GM18858 (cell line): ENCODE measurements at regions not wholly inside any gene's neighbourhood (a gene's known extent, or its start where the extent isn't known, plus 50 kb on each side); places are given as distances from the start of the nearest gene placed in this dataset.
A peak's percentile ranks its signal among the peaks of the same experiment; 100 is the strongest.
"Not testable (repeated sequence)": the region's sequence is repeated elsewhere in the genome, so short reads cannot be mapped to it uniquely, and the experiment has no call there.

ENCODE experiments used
- ATAC-seq: cut with Tn5 transposase; IDR thresholded peaks from one replicate; pipeline ENCODE4 v1.9.1; 2021; ENCODE audit not compliant: unreplicated experiment

GRCh38 chr6:155582016-155582991 lies 126.7 kb upstream of the NOX3 start:
- ATAC-seq, result no peak

GRCh38 chr6:155580904-155581303 lies 125.3 kb upstream of the NOX3 start:
- ATAC-seq, result no peak

- no peak for ATAC-seq
Observed at GRCh38 chr6:155578251-155578650, 122.6 kb upstream of the NOX3 start.

- no peak for ATAC-seq
Observed at GRCh38 chr6:155561966-155562364, 106.3 kb upstream of the NOX3 start.

- ATAC-seq, result no peak
Observed at GRCh38 chr6:155561257-155561965, 105.8 kb upstream of the NOX3 start.

GRCh38 chr6:155549928-155550327 lies 94.3 kb upstream of the NOX3 start:
- no peak for ATAC-seq

GRCh38 chr6:155549028-155549798 lies 93.6 kb upstream of the NOX3 start:
- no peak for ATAC-seq

- ATAC-seq, result no peak
Observed at GRCh38 chr6:155548576-155548975, 92.9 kb upstream of the NOX3 start.

GRCh38 chr6:155544677-155545076 lies 89.0 kb upstream of the NOX3 start:
- ATAC-seq, result no peak

GRCh38 chr6:155543166-155543847 lies 87.7 kb upstream of the NOX3 start:
- no peak for ATAC-seq

- no peak for ATAC-seq
Observed at GRCh38 chr6:155542036-155542435, 86.4 kb upstream of the NOX3 start.

GRCh38 chr6:155538708-155539390 lies 83.2 kb upstream of the NOX3 start:
- ATAC-seq, result no peak

- ATAC-seq, result no peak
Observed at GRCh38 chr6:155534678-155535077, 79.0 kb upstream of the NOX3 start.

GRCh38 chr6:155530219-155530834 lies 74.7 kb upstream of the NOX3 start:
- ATAC-seq, result peak; percentile 53

GRCh38 chr6:155529814-155530213 lies 74.2 kb upstream of the NOX3 start:
- ATAC-seq, result not testable (repeated sequence)

GRCh38 chr6:155528982-155529453 lies 73.4 kb upstream of the NOX3 start:
- ATAC-seq, result peak; percentile 47

GRCh38 chr6:155528335-155528734 lies 72.7 kb upstream of the NOX3 start:
- ATAC-seq, result no peak

- no peak for ATAC-seq
Observed at GRCh38 chr6:155527443-155527842, 71.8 kb upstream of the NOX3 start.

- no peak for ATAC-seq
Observed at GRCh38 chr6:155523821-155524651, 68.4 kb upstream of the NOX3 start.
